NCI-H187 treated with DMSO at 0.1 percent for 48 hours (cell line): ENCODE measurements at regions not wholly inside any gene's neighbourhood (a gene's known extent, or its start where the extent isn't known, plus 50 kb on each side); places are given as distances from the start of the nearest gene placed in this dataset.
A peak's percentile ranks its signal among the peaks of the same experiment; 100 is the strongest.
"Not testable (repeated sequence)": the region's sequence is repeated elsewhere in the genome, so short reads cannot be mapped to it uniquely, and the experiment has no call there.

Source experiments
- DNase-seq: peaks from one replicate; lab custom pipeline; 2025; lab: John Stamatoyannopoulos, UW

DNA sequence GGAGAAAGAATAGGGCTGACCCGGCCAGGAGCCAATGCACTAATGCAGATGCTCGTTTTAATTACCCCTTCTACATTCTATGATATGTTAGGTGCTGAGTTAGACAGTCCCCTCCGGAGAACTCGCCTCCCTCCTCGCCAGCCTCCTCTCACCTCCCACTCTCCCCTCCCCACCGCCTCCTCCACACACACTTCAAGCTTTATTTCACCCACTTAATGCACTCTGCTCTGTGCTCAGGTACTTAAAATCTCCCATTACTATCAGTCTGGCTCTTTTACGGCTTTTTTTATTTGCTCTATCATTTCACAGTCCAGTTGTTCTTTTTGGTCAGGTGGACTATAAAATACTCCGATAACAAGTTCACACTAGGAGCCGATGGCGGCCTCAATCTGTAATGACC is 231.6 kb downstream of the TEX36 start:
- DNase-seq: peak; percentile 77

DNA sequence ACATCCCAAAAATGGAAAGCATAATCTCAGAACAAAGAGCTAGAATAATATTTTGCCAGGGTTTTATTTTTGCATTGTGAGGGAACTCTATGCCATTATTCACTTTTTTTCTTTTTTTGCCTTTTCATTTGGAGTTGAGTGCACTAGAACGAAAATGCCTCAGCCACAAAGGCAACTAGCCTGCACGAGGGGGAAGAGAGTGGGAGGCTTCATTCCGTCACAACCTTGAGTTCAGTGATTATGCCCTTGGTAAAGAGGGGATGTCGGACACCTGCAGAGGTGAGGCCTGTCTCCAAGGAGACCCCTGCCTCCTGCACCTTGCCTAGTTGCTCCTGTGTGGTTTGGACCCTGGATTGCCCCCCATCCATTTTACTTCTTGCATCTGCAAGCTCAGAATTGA is 232.7 kb downstream of the TEX36 start:
- DNase-seq: no peak

DNA sequence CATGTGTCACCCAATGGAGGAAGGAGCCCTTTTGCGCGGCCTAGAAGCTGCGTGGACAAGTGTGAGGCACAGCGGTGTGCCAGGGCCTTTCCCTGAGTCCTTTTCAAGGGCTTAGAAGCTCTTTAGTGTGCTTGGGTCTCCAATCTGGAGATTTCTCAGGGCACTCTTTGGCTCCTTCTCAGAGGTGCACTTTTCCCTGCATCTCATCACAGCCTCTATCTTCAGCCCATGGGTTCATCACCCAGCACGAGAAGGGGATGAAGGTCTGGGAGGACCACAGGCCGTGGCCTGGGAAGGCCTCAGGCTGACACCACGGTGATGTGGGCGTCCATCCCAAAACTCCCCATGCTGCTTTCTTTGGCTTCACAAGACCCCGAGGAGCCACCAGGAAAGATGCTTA is 233.4 kb downstream of the TEX36 start:
- no peak for DNase-seq

DNA sequence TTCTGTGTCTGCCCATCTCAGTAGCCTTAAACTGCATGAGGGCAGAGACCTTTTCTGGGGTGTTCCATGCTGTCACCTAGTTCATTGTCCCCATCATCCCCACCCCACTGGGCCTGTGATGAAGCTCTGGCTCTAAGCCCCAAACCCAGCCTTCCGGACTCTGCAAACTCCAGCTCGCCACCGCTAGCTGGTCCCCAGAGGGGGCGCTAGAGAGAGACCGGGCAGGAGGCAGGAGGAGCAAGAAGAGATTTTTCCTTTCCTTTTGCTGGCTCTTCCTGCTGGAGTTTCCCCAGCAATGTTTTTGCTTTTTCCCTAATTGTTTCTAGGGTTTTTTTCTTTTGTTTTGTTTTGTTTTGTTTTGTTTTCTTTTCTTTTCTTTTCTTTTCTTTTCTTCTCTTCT is 234.4 kb downstream of the TEX36 start:
- no peak for DNase-seq

DNA sequence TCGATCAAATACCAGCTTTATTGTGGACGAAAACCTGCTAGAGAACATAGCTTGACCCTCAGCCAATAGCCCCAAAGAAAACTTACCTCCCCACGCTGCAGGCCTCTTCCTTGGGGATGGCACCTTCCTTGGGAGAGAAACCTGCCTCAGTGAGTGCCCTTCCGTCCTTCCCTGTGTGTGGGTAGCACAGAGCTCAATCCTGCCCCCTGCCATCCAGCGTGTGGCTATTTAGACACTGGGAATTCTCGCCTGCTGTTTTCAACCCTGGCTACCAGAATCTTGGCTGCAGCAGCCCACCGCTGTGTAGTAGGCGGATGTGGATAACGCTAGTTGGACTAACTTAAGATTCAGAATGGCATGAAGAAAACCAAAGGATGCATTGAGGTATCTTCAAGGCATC is 238.2 kb downstream of the TEX36 start:
- DNase-seq: no peak

DNA sequence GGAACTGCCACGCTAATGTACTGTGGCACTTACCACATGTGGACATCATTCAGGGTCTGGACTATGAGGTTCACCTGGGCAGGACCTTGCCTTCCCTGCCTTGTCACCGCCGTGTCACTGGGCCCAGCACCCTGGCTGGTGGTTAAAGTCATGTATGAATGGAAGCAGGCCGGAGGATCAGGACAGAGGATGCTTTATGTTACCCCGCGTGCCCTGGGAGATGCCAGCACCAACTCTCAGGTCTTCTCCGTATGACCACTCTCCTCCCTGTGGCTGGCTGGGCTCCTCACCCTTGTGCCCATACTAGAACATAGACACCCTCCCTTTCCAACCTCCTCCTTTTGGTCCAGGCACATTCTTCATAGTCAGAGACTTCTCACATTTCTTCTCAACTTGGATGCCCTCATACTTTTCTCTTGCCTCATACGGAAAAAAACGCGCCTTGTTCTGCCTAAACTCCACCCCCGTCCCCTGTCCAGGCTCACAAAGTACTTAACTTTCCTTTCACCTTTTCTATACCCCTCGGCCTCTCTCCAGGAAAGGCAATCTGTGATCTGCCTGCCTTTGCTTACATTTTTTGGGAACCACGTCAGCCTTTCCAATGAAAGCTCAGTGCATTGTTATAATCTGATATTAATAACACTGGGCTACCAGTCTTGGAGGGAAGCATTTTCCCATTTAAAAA is 240.0 kb downstream of the TEX36 start:
- DNase-seq: no peak

DNA sequence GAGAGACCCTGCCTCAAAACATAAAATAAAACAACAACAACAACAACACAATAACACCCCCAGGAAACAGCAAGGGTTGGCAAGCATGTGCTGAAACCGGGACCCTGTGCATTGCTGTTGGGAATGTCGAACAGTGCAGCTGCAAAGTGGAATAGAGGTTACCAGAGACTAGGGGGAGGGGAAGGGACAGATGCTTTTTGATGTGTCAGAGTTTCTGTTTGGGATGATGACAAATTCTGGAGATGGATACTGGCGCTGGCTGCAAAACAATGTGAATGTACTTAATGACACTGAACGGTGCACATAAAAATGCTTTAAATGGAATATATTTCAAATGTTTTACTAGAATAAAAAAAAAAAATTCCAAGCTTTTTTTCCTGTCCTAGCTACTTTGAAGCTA is 241.8 kb downstream of the TEX36 start:
- DNase-seq: no peak

DNA sequence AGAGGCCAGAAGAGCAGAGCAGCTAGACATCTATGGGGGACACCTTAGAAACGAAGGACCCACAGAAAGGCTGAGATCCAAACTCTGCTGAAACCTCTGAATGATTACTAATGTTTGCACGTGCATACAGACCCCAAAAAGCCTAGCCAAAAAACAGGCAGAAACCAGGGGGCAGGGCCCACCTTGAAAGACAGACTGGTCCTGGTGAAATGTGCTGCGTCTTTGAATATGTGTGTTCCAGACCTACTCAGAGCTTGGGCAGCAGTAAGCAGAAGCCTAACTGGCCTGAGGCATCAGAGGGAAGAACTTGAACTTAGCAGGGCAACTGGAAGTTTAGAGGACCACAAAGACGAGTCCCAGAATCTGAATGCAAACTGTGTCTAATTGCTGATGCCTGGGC is 251.8 kb downstream of the TEX36 start:
- DNase-seq: no peak

DNA sequence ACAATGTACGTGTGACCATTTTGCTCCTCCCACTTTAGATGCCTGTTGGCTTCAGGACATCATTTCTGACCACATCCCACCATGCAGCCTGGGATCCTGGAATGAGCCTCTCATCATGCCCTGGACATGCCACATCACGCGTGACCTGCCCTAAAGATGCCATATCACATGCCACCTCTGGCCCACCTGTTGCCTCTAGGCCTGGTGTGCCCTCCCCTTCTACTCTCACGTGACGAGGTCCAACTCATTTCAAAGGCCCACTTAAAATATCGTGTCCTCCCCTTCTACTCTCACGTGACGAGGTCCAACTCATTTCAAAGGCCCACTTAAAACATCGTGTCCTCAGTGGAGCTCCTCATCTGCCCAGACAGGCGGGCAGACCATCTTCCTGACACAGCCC is 254.9 kb downstream of the TEX36 start:
- no peak for DNase-seq

DNA sequence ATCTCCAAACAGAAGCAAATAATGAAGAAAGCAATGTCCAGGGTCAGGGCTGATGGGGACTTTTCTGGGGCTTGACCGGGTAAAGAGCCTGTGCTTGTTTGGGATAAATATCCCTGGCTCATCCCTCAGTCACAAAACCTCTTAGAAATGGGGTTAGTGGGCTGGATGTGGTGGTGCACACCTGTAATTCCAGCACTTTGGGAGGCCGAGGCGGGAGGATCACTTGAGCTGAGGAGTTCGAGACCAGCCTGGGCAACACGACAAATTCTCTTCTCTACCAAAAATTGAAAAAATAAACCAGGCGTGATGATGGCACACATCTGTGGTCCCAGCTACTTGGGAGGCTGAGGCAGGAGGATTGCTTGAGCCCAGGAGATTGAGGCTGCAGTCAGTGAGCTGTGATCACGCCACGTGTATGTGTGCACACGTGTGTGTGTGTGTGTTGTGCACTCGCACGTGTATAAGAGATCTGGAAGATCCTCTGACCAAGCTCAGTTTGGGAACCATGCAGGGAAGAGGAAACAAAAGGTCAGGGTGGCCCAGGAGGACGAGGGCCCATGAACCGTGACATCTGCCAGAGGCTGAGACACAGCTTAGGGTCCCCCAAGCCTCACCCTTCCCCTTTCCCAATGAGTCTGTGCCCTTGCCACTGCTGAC is 258.6 kb downstream of the TEX36 start:
- no peak for DNase-seq

DNA sequence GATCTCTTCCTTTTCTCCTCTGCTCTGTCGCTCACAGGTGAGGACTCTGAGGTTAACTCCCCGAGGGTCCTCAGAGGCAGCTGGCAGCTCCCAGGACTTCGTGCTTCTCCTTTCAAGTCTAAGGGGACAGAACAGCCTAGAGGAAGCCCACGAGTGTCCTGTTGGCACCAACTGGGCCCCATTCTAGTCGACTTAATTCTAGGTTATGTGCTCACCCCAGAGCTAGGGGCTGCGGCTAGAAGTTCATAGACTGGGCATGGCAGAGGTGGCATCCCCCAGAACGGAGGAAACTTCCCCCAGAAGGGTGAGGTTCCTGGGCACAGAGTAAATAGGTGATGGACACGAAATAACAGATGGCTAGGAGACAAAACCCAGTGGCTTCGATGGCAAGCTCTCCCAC is 259.4 kb downstream of the TEX36 start:
- DNase-seq: no peak

DNA sequence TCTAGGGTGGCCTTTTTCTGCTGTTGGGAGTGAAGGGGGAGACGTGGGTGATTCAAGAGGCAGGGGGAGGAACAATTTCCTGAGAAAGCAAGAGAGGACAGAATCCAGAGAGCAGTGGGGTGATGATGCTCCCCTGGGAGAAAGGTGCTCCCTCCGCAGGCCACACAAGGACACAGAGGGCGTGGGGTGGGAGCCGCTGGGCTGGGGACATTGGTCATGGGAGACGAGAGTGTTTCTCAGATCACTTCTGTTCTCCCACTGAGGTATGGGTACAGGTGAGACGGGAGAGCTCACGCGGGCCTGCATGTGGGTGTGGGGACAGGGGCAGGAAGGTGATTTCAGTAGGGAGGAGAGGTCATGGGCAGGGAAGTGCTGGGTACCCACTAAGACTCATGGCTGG is 259.5 kb upstream of the CTBP2 start:
- DNase-seq: no peak

DNA sequence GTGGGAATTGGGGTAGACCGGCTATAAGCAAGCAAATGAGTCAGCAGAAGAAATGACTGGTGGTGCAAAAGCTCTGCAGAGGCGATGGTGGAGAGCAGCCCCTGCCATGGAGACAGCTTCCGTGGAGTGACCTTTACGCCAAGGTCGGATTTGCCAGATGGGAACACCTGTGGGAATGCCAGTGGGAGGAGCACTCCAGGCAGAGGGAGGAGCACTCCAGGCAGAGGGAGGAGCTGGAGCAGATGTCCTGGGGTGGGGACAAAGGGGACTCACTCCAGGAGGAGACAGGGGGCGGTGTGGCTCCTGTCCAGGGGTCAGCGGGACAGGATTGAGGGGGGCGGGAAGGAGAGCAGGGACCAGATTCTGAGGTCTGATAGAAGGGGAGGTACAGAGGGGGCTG is 258.8 kb upstream of the CTBP2 start:
- no peak for DNase-seq

DNA sequence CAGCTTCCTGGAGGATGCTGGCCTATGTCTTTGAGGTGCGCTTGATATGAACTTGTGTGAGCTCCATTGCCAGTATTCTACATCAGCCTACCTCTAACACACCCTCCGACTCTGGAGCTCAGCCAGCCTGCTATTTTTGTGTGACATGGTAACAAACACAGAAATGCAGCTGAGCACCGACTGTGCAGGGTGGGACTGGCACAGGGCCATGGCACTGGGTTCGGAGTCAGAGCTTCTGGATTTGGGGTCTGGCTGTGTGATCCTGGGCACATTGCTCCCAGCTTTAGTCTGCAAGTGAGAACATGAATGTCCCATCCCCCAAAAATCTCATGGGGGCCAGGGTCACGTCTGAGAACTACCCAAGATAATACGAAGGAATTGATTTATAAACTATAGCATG is 257.2 kb upstream of the CTBP2 start:
- no peak for DNase-seq

DNA sequence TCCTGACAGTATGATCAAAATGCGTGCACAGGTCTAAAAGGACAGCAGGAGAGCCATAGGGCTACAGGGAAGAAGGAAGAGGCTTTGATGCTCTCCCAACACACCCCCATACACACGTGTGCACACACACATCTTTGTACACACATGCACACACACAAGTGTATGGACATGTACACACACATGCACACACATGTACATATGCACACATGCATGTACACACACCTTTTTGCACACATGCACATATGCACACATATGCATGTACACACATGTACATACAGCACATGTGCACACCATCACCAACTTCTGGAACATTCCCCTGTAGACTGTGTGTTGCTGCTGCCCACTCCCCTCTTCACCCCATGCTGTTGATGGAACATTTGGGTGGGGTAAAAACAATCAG is 255.6 kb upstream of the CTBP2 start:
- no peak for DNase-seq

DNA sequence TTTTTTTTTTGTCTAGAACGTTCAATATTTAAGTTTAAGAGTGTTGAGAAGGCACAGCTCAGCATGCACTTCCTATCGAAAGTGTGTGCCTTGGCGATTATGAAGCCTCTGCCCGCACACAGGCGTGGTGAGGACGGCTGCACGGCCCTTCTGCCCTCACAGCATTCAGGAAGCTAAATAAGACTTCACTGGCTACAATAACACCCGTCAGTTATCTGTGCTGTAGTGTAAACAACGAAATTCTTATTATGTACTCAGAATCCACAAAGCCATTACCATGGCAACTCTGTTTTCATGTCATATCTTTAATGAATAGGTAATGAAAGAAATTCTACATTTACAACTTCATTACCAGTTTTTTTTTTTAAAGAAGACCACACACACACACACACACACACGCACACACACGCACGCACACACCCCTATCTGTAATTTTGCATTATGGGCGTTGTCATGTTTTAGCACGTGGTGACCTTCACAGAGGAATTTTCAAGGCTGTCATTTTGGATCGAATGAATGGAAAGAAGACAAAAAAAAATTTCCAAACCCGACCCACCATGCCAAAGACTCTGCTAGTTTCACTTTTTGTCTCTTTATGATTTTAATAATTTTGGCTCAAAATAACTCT is 254.8 kb upstream of the CTBP2 start:
- DNase-seq: no peak

DNA sequence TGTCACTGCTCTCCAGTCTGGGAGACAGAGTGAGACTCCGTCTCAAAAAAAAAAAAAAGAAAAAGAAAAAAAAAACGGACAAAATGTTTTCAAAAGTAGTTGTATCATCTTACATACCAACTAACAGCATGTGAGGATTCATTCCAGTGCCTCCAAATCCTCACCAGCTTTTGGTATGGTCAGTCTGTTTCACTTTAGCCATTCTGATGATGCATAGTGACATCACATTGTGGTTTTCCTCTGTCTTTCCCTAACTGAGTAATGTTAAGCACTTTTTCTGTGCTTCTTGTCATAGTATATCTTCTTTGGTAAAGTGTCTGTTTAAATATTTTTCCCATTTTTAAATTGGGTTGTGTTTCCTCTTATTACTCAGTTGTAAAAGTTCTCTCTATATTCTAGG is 251.4 kb upstream of the CTBP2 start:
- DNase-seq: no peak

DNA sequence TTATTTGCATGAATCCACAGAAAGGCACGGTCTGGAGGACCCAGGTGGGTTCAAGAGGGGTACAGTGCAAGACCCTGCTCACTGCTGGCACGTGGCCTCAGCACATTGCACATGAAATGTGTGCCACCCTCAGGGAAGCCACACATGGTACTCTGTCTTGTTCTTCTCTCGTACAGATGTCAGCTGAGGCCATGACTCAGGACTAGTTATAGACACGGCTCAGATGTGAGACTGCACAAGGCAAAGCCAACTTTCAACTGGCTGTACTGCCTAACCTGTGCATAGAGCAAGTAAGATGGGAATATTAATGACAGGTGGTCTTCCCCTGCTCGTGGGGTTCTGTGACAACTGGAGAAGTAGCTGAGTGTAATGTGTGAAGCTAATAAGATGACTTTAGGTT is 249.4 kb upstream of the CTBP2 start:
- no peak for DNase-seq

DNA sequence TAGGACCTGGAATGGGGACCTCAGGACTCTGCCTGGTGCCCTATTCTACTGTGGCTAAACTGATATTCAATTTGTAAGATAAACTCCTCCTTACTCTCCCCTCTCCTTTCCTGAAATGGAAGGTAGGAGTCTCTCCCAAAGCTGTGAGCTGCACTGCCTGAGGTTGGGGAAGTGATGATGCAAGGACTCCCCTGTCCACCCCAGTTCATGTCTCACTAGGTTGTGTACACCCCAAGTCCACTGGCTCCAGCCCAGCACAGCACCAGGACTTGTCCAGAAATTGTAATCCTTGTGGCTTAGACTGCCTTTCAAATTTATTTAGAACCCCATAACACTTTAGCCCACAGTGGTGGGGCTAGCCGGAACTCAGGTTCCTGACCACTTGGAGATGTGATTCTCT is 247.2 kb upstream of the CTBP2 start:
- DNase-seq: no peak

DNA sequence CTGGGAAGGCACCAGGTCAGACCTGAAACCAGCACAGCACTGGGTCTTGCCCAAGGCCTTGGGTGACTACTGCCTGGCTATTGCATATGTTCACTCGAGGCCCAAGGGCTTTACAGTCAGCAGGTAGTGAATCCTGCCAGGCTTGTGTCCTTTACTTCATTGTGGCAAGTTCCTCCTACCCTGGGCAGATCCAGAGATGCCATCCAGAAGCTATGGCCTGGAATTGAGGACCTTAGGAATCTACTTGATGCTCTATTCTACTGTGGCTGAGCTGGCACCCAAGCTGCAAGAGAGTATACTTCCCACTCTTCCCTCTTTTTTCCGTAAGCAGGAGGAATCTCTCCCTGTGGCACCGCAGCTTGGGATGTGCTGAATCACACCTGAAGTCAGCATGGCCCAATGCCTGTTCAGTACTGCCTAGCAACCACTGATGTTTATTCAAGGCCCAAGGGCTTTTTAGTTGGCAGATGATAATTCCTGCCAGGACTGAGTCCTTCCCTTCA is 246.7 kb upstream of the CTBP2 start:
- DNase-seq: no peak

DNA sequence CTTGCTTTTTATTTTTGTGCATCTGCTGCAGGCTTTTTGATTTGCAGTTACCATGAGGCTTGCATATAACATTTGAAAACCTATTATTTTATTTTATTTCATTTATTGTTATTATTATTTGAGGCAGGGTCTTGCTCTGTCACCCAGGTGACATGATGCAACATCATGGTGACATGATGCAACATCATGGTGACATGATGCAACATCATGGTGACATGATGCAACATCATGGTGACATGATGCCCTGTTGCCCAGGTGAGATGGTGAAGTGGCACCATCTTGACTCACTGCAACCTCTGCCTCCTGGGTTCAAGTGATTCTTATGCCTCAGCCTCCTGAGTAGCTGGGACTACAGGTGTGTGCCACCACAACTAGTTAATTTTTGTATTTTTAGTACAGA is 244.5 kb upstream of the CTBP2 start:
- not testable (repeated sequence) for DNase-seq

DNA sequence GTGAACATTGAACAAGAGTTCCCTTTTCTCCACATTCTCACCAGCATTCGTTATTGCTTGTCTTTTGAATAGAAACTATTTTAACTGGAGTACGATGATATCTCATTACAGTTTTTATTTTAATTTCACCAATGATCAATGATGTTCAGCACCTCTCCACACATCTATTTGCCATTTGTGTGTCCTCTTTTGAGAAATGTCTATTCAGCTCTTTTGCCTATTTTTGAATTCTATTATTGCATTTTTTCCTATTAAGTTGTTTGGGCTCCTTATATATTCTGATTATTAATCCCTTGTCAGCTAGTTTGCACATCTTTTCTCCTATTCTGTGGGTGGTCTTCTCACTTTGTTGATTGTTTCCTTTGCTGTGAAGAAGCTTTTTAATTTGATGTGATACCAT is 241.1 kb upstream of the CTBP2 start:
- DNase-seq: no peak

DNA sequence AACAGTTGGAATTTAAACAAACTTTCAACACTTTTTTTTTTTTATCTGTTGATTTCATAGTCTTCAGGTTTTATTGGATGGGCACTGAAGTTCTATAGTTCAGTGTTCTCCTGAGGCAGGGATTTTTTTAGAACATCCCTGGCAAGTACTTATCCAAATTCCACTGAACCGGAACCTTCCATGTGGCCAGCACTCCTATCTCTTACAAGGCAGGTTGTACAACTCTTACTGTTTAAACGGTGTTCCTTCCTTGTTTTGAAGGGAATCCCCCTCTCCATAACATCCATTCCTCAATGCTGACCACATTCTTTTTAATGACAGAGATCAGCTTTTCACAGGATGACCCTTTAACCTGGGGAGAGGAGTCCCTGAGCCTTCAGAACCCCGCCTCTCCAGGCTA is 238.9 kb upstream of the CTBP2 start:
- DNase-seq: no peak

DNA sequence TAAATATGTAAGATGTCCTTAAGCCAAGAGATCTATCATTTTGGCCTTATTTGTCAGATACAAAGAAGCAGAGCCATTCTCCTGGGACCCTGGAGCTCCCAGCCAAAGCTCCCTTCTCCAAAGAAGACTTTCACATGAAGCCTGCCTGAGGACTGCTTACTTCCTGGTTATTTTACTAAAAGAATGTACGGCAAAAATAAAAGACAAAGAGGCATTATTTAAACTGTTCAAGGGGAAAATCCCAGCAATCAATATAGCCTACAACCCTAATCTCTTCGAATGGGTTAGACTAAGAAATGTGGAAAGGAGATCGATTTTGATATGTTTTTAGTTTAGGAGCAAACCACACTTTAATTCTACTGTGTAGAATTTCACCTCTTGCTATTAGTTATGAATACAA is 237.9 kb upstream of the CTBP2 start:
- DNase-seq: no peak
